Fibroblast of mammary gland (primary cell): ENCODE measurements at regions not wholly inside any gene's neighbourhood (a gene's known extent, or its start where the extent isn't known, plus 50 kb on each side); places are given as distances from the start of the nearest gene placed in this dataset.

Experiments used
- DNase-seq: peaks from one replicate; pipeline ENCODE4 v3.0.0-alpha.2; 2010; ENCODE audit warnings: low read depth
- H3K4me3 ChIP-seq: 2 replicates; pipeline ENCODE4 v1.5.1; 2011; ENCODE audit warnings: low read depth, mild to moderate bottlenecking, low read length, moderate library complexity; ENCODE audit not compliant: control insufficient read depth
- TF ChIP-seq, protein P1 (sequence below): conservative IDR thresholded peaks from 2 replicates; pipeline ENCODE4 v1.5.1; 2011; ENCODE audit warnings: low read depth, low read length, inconsistent platforms; ENCODE audit not compliant: control insufficient read depth, insufficient read depth

DNA sequence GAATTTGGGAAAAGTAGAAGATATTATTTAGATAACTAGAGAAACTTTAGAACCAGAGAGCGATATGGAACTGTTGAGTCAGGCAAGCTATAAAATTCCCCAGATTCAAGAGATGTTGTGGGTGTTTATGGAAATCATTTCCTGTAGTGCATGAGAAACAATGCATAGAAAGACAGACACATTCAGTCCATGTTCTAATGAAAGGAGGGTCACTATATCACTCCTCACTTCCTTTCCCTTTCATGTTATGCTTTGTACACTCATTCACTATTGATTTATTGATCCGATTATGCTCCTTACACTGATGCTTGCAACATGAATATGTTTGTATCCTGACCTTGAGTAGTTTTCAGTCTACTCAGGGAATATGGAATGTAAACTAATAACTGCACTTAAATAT is 1459.9 kb upstream of the ALCAM start:
- DNase-seq = no peak
- H3K4me3 ChIP-seq = no peak overlapping the region
- TF ChIP-seq, protein P1, sequence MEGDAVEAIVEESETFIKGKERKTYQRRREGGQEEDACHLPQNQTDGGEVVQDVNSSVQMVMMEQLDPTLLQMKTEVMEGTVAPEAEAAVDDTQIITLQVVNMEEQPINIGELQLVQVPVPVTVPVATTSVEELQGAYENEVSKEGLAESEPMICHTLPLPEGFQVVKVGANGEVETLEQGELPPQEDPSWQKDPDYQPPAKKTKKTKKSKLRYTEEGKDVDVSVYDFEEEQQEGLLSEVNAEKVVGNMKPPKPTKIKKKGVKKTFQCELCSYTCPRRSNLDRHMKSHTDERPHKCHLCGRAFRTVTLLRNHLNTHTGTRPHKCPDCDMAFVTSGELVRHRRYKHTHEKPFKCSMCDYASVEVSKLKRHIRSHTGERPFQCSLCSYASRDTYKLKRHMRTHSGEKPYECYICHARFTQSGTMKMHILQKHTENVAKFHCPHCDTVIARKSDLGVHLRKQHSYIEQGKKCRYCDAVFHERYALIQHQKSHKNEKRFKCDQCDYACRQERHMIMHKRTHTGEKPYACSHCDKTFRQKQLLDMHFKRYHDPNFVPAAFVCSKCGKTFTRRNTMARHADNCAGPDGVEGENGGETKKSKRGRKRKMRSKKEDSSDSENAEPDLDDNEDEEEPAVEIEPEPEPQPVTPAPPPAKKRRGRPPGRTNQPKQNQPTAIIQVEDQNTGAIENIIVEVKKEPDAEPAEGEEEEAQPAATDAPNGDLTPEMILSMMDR = no peak

DNA sequence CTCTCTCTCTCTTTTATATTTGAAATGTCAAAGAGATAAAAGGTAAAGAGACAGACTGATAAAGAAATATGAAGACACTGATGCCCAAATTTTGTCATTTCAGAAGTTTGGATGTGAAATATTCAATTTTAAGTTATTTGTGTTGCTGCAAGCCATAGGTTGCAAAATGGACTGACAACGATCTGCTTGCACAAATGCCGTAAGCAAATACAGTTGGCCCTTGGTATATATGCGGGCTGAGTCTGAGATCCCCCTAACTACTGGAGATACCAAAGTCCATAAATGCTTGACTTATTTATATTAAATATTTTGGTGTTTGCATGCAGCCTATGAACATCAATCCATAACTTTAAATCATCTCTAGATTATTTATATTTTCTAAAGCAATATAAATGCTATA is 1459.1 kb upstream of the ALCAM start:
- TF ChIP-seq, protein P1 = no peak

GRCh38 chr3:103909395-103909794 is 1457.3 kb upstream of the ALCAM start:
- no peak for DNase-seq
- TF ChIP-seq, protein P1 = no peak
- H3K4me3 ChIP-seq = no peak overlapping the region

More for the DNA sequence above, 1459.1 kb upstream of the ALCAM start:
- no peak overlapping the region for H3K4me3 ChIP-seq
- no peak for DNase-seq

GRCh38 chr3:103918336-103918735 is 1448.4 kb upstream of the ALCAM start:
- TF ChIP-seq, protein P1 = no peak
- H3K4me3 ChIP-seq = no peak overlapping the region
- DNase-seq = no peak

DNA sequence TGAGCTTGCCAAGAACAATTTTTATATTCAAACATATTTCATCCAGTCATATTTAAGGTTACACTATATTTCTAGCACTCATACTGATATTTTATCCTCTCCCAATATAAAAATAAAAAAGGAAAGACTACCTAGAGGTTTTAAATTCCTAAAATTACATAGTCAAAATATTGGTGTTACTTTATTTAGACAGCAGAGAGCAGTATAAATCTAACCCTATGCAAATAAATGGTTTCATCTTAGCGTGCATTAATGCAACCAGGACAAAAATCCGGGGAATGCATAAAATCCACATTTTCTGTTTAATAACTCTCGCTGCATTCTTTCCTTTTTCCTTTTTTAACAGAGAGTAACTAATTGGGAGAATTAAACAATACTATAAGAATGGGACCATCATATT is 1447.4 kb upstream of the ALCAM start:
- TF ChIP-seq, protein P1 = no peak
- DNase-seq = no peak
- no peak overlapping the region for H3K4me3 ChIP-seq

DNA sequence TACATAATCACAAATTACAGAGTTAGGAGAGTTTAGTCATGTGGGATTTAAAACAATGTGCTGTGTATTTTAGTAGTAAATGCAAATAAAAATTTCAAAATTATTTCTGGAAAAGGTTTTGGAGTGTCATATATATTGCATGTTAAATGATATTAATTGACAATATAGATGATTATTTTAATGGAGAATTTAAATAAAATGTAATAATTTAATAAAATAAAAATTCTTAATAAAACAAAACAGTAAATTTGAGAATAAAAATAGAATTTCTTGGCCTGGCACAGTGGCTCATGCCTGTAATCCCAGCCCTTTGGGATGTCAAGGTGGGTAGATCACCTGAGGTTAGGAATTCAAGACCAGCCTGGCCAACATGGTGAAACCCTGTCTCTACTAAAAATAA is 1442.8 kb upstream of the ALCAM start:
- TF ChIP-seq, protein P1 = no peak
- DNase-seq = no peak
- H3K4me3 ChIP-seq = no peak overlapping the region

DNA sequence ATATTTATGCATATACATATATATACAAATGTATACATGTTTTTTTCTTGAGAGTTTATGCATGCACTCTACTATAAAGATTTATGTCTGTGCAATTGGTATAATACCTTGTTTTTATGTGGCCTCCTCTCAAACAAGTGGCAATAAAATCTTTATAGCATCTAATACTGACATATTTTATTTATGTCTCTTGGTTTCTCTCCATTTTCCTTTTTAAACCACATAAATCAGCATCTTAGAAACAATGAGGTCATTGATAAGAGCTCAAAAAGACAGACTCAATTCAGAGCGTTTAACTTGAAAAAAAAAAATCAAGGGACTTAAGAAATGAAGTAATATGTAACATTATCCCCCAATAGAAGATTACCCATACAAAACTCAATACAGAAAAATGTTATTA is 1442.2 kb upstream of the ALCAM start:
- DNase-seq = no peak
- TF ChIP-seq, protein P1 = no peak
- H3K4me3 ChIP-seq = no peak overlapping the region
